ENCODE measurements at regions not wholly inside any gene's neighbourhood (a gene's known extent, or its start where the extent isn't known, plus 50 kb on each side); places are given as distances from the start of the nearest gene placed in this dataset.

DNA sequence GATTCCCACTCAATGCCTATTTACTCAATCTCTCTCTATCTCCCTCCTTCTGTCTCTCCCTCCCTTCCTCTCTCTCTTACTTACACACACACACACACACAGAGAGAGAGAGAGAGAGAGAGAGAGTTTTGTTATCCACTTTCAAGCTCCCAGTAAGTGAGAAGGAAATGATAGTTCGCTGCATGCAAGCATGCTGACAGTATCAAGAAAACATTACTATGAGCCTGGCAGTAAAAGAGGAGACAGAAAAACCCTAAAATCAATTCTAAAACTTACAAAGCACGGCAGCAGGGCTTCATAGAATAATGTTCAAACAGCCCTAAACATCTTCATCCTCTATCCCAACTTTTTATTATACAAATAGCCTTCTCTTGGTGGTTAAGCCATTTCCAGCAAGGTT is 171.9 kb downstream of the FOXO1 start:
- DNase-seq, result peak; percentile 57

- peak; percentile 80 for DNase-seq
Observed at GRCh38 chr13:40494946-40495620, 171.4 kb downstream of the FOXO1 start.

DNA sequence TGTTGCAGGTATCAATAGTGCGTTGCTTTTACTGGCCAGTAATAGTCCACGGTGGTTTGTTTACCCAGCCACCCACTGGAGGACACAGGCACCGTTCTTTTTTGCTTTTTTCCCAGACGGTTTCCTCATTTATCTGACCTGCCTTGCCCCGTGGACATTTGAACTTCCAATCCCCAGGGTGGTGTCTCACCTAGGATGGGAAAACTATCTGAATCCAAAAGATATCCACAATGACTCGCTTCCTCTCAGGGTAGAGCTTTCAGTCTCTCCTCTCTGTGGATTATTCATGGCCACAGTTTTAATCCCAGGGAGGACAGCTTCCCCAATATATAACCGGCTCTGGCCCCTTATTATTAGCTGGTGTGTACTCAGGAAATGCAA is 170.8 kb downstream of the FOXO1 start:
- no peak for DNase-seq

- no peak for DNase-seq
Observed at GRCh38 chr13:40496035-40496810, 170.2 kb downstream of the FOXO1 start.

DNA sequence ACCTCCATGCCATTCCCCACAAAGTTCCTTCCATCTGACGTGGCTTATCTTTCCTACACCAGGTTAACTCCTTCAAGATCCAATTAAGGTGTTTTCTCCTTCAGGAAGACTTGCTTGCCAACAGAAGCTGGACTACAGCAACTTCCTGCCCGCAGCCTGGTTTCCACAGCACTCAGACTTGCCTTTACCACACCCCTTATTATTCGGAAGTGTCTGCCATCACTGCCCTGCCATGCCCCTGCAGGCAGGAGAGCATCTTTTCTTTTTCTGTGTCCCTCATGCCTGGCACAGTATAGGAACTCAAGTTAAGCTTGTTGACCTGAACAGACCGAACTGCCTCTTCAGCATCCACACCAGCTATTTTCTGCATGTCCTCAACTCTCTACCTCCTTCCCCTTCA is 168.0 kb downstream of the FOXO1 start:
- DNase-seq, result no peak

GRCh38 chr13:40502236-40502635 is 164.2 kb downstream of the FOXO1 start:
- no peak for DNase-seq

DNA sequence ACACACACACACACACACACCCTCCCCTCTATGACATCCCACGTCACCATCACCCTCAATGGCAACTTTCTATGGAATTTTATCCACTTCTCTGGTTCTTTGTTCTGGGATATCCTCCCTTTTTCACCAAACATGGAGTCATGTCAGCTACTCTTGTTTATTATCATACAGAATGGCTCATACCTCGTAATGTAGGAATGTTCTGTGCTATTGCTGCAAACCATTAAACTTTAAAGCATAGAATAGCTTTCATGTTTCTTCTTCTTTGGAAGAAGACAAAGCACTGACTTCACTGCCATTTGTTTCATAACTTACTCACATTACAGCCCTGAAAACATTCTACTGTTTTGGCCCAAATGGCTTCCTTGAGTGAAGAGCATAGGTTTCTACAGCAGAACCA is 163.4 kb downstream of the FOXO1 start:
- no peak for DNase-seq

DNA sequence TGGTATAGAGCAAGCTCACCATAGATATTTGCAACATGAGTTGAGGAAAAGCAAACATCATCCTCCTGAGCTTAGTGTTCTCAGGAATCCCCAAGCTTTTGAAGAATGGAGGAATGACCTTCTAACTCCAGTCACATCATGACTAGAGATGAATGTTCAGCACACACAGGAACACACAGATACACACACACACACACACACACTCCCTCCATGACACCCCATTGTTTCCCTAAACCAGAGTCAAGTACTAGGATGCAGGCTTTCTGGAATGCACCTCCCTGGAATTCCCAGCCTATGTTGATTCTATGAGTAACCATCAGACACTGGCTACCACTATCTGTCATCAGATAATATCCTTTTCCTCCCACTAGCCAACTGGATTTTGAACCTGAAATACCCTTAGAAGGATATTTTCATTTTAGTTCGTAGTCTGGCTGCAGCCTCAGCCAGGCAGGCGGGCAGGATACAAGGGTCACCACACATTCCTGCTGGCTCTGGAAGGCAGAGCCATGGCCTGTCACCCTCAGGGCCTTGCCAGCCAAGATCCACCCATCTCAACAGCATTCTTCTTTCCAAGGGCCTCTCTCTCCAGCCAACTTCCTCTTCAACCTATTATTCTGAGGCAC is 162.4 kb downstream of the FOXO1 start:
- DNase-seq, result no peak

DNA sequence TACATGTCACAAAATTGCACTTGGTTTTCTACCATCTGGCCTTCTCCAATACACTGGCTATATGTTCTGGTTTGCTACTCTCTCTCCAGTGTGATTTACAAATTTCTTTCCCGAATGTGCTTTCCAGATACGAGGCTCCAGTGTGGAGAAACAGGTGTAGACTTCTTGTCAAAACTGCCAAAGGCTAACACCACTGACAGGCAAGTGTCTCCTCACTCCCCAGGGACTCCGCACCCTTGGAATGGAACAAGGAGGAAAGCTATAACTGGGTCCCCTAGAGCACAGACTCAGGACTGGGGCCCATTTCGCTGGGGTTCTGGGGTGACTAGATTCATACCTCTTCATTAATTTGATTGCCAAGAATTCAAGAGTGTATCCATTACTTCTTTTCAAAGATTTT is 161.8 kb downstream of the FOXO1 start:
- DNase-seq, result no peak

DNA sequence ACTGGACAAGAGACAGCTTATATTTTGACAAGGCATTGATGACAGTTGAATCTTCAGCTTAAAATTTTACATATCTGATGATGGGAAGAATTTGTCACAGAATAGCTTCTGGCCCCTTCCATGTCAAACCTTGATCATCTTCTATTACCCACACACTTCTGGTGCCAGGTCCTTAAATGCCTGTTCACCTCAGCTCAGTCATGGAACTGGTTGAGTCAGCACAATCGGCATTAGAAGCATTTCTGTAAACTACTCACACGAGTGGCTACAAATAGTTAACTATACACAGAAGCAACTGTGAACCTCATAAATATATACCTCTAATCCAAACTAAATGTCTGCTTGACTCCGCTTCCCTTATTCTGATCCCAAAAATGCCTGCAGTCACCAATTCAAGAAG is 161.2 kb downstream of the FOXO1 start:
- DNase-seq, result no peak

Measured in CD4-positive, alpha-beta T cell treated with Interleukin-4 for 4 hours (primary cell).